Mesendoderm (in vitro differentiated cells): ENCODE measurements at regions not wholly inside any gene's neighbourhood (a gene's known extent, or its start where the extent isn't known, plus 50 kb on each side); places are given as distances from the start of the nearest gene placed in this dataset.

Source experiments
- DNase-seq: peaks from one replicate; pipeline ENCODE4 v3.0.0; 2013
- H2AK5ac ChIP-seq: 2 replicates; pipeline ENCODE4 v1.6.1; 2013; ENCODE audit warnings: low read length, inconsistent platforms
- H2BK120ac ChIP-seq: 2 replicates; pipeline ENCODE4 v1.6.1; 2013; ENCODE audit warnings: low read depth, mild to moderate bottlenecking, low read length, moderate library complexity, mixed read lengths
- H2BK15ac ChIP-seq: replicated peaks from 2 replicates; pipeline ENCODE4 v1.6.1; 2013; ENCODE audit warnings: low read depth, mild to moderate bottlenecking, moderate library complexity
- H2BK5ac ChIP-seq: 2 replicates; pipeline ENCODE4 v1.6.1; 2013; ENCODE audit warnings: low read length, inconsistent platforms
- H3K18ac ChIP-seq: 2 replicates; pipeline ENCODE4 v1.6.1; 2013; ENCODE audit warnings: mild to moderate bottlenecking, low read length, mixed read lengths
- H3K23ac ChIP-seq: one replicate; pipeline ENCODE4 v1.6.1; 2013; ENCODE audit warnings: low read length
- H3K27ac ChIP-seq: 2 replicates; pipeline ENCODE4 v1.5.1; 2013; ENCODE audit warnings: low read depth, mild to moderate bottlenecking, inconsistent platforms, low read length, moderate library complexity
- H3K27me3 ChIP-seq: 2 replicates; pipeline ENCODE4 v1.6.1; 2013; ENCODE audit warnings: low read length, control low read depth, mild to moderate bottlenecking, inconsistent platforms; ENCODE audit not compliant: insufficient read depth, poor library complexity
- H3K36me3 ChIP-seq: 2 replicates; pipeline ENCODE4 v1.6.1; 2013; ENCODE audit warnings: low read length, inconsistent platforms; ENCODE audit not compliant: control insufficient read depth, insufficient read depth
- H3K4ac ChIP-seq: one replicate; pipeline ENCODE4 v1.6.1; 2013; ENCODE audit warnings: low read depth, mild to moderate bottlenecking, low read length, moderate library complexity
- H3K4me1 ChIP-seq: 2 replicates; pipeline ENCODE4 v1.6.1; 2013; ENCODE audit warnings: low read depth, low read length, inconsistent platforms; ENCODE audit not compliant: control insufficient read depth
- H3K4me2 ChIP-seq: 2 replicates; pipeline ENCODE4 v1.6.1; 2013; ENCODE audit warnings: low read length
- H3K4me3 ChIP-seq: 2 replicates; pipeline ENCODE4 v1.5.1; 2013; ENCODE audit warnings: mild to moderate bottlenecking, low read length
- H3K56ac ChIP-seq: one replicate; pipeline ENCODE4 v1.6.1; 2013; ENCODE audit warnings: low read length
- H3K79me1 ChIP-seq: 2 replicates; pipeline ENCODE4 v1.6.1; 2013; ENCODE audit warnings: low read length, inconsistent platforms
- H3K79me2 ChIP-seq: 2 replicates; pipeline ENCODE4 v1.6.1; 2013; ENCODE audit warnings: mild to moderate bottlenecking, low read length; ENCODE audit not compliant: control insufficient read depth, insufficient read depth
- H3K9ac ChIP-seq: 2 replicates; pipeline ENCODE4 v1.6.1; 2013; ENCODE audit warnings: low read length, inconsistent platforms
- H4K5ac ChIP-seq: one replicate; pipeline ENCODE4 v1.6.1; 2013; ENCODE audit warnings: low read length
- H4K8ac ChIP-seq: one replicate; pipeline ENCODE4 v1.6.1; 2013; ENCODE audit warnings: low read depth, mild to moderate bottlenecking, control low read depth, low read length, moderate library complexity
- WGBS: extraction: QIAGEN DNeasy Blood & Tissue Kit; methylation state at CpG from one replicate; pipeline ENCODE4 v1.1.7; 2013; ENCODE audit warnings: low lambda C conversion rate, missing lambda C conversion rate; ENCODE audit not compliant: insufficient coverage; ENCODE audit errors: extremely low coverage; 5-methylcytosine and 5-hydroxymethylcytosine counted together

- Histone ChIP-seq H3K36me3 (no peaks in the 10 kb centered on the region), H2AK5ac (no peak overlapping the region), H3K9ac (no peak overlapping the region), H3K4ac (no peak overlapping the region), H3K4me2 (no peak overlapping the region), H3K27me3 (no peaks in the 10 kb centered on the region), H2BK15ac (no peak overlapping the region), H4K8ac (no peak overlapping the region), H3K56ac (no peak overlapping the region), H3K4me1 (no peaks in the 10 kb centered on the region), H3K23ac (no peak overlapping the region), H3K79me2 (no peaks in the 10 kb centered on the region), H3K27ac (no peak overlapping the region), H3K4me3 (no peak overlapping the region), H4K5ac (no peak overlapping the region), H2BK120ac (no peak overlapping the region), H3K18ac (no peak overlapping the region), H2BK5ac (no peak overlapping the region), H3K79me1 (no peaks in the 10 kb centered on the region)
- WGBS = no CpG with 5 or more reads among the region's 13 CpGs
- no peak for DNase-seq
Measured at GRCh38 chr22:47276991-47277390, 514.5 kb downstream of the TBC1D22A start.

DNA sequence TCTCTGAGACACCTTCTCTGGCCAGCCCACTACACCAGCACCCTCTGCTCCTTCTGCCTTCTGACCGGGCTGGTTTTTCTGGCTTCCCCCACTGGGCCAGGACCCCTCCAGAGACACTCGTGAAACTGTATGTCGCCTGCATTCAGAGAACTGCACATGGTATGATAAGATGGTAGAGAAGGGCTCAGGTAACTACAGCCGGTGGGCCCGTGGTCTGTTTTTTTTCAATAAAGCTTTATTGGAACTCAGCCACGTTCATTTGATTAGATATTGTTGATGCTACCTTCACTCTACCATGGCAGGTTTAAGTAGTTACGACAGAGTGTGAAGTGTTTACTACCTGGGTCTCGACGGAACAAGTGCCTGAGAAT, 514.0 kb downstream of the TBC1D22A start:
- H3K18ac ChIP-seq = no peak overlapping the region
- no peaks in the 10 kb centered on the region for H3K27me3 ChIP-seq
- H3K79me1 ChIP-seq = no peaks in the 10 kb centered on the region
- H3K79me2 ChIP-seq = no peaks in the 10 kb centered on the region
- DNase-seq = no peak
- H4K5ac ChIP-seq = no peak overlapping the region
- no peak overlapping the region for H3K27ac ChIP-seq
- no peak overlapping the region for H3K4ac ChIP-seq
- H3K23ac ChIP-seq = no peak overlapping the region
- H3K36me3 ChIP-seq = no peaks in the 10 kb centered on the region
- H3K56ac ChIP-seq = no peak overlapping the region
- no CpG with 5 or more reads among the region's 9 CpGs for WGBS
- H3K4me3 ChIP-seq = no peak overlapping the region
- no peak overlapping the region for H2AK5ac ChIP-seq
- no peak overlapping the region for H2BK15ac ChIP-seq
- no peak overlapping the region for H3K9ac ChIP-seq
- H3K4me1 ChIP-seq = no peaks in the 10 kb centered on the region
- no peak overlapping the region for H2BK120ac ChIP-seq
- H3K4me2 ChIP-seq = no peak overlapping the region
- H4K8ac ChIP-seq = no peak overlapping the region
- no peak overlapping the region for H2BK5ac ChIP-seq

DNA sequence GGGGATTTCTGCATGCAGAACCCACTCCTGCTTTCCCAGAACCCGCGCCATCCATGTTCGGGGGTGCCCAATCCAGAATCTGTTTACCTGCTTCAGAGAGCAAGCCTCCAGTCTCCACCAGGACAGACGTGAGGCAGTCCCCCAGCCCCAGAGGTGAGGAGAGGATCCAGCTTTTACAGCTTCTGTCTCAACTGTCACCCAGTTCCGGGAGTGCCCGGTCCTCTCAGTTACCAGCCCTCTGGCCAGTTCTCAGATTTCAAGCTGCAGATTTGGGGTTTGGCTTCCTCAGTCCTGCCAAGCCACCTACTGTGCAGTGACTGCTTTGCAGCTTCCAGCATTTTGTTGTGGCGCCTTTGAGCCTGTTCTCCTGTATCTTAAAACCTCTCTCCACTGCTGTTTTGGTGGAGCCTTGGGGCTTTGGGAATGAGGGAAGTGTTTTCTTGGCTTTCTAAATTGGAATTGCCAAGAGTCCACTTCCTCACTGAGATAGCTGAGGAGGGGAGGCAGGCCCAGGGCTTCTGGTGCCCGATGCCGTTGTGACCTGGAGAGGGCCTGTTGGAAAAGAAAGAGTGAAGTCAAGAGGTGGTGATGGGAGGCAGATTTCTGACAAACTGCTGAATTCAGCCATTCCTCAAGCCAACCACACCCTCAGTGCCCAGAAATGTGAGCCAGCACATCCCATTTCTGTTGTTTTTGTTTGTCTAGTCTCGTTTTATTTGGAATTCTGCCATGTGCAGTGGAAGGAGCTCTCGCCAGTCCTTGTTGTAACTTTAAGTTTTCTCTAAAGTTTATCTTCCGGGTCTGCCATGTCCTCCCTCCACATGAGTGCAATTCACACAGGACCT, 513.4 kb downstream of the TBC1D22A start:
- no CpG with 5 or more reads among the region's 12 CpGs for WGBS
- H2BK15ac ChIP-seq = no peak overlapping the region

GRCh38 chr22:47274196-47274595, 511.7 kb downstream of the TBC1D22A start:
- H3K56ac ChIP-seq = no peak overlapping the region
- H3K79me2 ChIP-seq = no peaks in the 10 kb centered on the region
- no peak overlapping the region for H2BK120ac ChIP-seq
- no peak overlapping the region for H3K4ac ChIP-seq
- no peak overlapping the region for H4K8ac ChIP-seq
- H2BK15ac ChIP-seq = no peak overlapping the region
- H3K4me1 ChIP-seq = no peaks in the 10 kb centered on the region
- H3K36me3 ChIP-seq = no peaks in the 10 kb centered on the region
- H3K4me2 ChIP-seq = no peak overlapping the region
- no peak overlapping the region for H3K4me3 ChIP-seq
- H3K18ac ChIP-seq = no peak overlapping the region
- DNase-seq = no peak
- no peaks in the 10 kb centered on the region for H3K27me3 ChIP-seq
- no peak overlapping the region for H3K9ac ChIP-seq
- no peak overlapping the region for H3K27ac ChIP-seq
- no CpG with 5 or more reads among the region's 11 CpGs for WGBS
- H3K23ac ChIP-seq = no peak overlapping the region
- no peak overlapping the region for H2BK5ac ChIP-seq
- H2AK5ac ChIP-seq = no peak overlapping the region
- H3K79me1 ChIP-seq = no peaks in the 10 kb centered on the region
- H4K5ac ChIP-seq = no peak overlapping the region

More for the DNA sequence above, 513.4 kb downstream of the TBC1D22A start:
- no peaks in the 10 kb centered on the region for H3K79me2 ChIP-seq
- no peaks in the 10 kb centered on the region for H3K4me1 ChIP-seq
- no peak overlapping the region for H2BK120ac ChIP-seq
- no peak overlapping the region for H2BK5ac ChIP-seq
- no peak overlapping the region for H3K4ac ChIP-seq
- no peak overlapping the region for H4K5ac ChIP-seq
- H3K27me3 ChIP-seq = no peaks in the 10 kb centered on the region
- H2AK5ac ChIP-seq = no peak overlapping the region
- no peak overlapping the region for H3K56ac ChIP-seq
- no peak overlapping the region for H3K27ac ChIP-seq
- H3K79me1 ChIP-seq = no peaks in the 10 kb centered on the region
- H3K36me3 ChIP-seq = no peaks in the 10 kb centered on the region
- H3K18ac ChIP-seq = no peak overlapping the region
- no peak overlapping the region for H3K23ac ChIP-seq
- no peak for DNase-seq
- no peak overlapping the region for H3K4me2 ChIP-seq
- H3K4me3 ChIP-seq = no peak overlapping the region
- no peak overlapping the region for H3K9ac ChIP-seq
- H4K8ac ChIP-seq = no peak overlapping the region

DNA sequence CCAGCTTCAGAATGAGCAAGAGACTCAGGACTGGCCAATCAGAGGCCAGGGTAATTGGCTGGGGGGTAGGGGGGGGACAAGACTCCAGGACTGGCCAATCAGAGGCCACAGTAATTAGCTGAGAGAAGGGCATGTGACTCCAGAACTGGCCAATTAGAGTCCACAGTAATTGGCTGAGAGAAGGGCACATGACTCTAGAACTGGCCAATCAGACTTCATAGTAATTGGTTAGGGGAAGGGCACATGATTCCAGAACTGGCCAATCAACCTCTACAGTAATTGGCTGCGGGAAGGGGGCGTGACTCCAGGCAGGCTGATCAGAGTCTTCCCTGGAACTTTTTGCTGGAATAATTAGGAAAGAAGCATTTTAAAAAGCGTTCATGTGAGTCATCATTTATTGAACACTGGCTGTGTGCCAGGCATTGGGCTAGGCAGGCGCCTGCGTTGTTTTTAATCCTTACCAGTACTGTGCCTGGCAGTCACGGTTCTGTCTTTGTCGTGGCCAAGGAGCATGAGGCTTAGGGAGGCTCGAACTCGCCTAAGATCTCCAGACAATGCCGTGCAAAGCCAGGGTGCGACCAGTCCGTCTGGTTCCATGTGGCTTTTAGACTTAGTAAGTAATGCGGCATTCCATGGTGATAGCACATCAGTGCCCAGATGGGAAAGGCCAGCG, 508.1 kb downstream of the TBC1D22A start:
- Histone ChIP-seq H4K8ac (no peak overlapping the region), H3K36me3 (no peaks in the 10 kb centered on the region), H3K27me3 (no peaks in the 10 kb centered on the region), H3K4me1 (no peaks in the 10 kb centered on the region), H3K4ac (no peak overlapping the region), H3K9ac (no peak overlapping the region), H2BK15ac (no peak overlapping the region), H3K23ac (no peak overlapping the region), H2BK5ac (no peak overlapping the region), H3K27ac (no peak overlapping the region), H3K4me2 (no peak overlapping the region), H2AK5ac (no peak overlapping the region), H3K79me1 (no peaks in the 10 kb centered on the region), H3K79me2 (no peaks in the 10 kb centered on the region), H2BK120ac (no peak overlapping the region), H4K5ac (no peak overlapping the region), H3K4me3 (no peak overlapping the region), H3K56ac (no peak overlapping the region), H3K18ac (no peak overlapping the region)
- no CpG with 5 or more reads among the region's 14 CpGs for WGBS
- no peak for DNase-seq
